HG02852 (cell line): ENCODE measurements at regions not wholly inside any gene's neighbourhood (a gene's known extent, or its start where the extent isn't known, plus 50 kb on each side); places are given as distances from the start of the nearest gene placed in this dataset.

Source experiments
- ATAC-seq: cut with Tn5 transposase; IDR thresholded peaks from one replicate; pipeline ENCODE4 v1.9.1; 2021; ENCODE audit warnings: mild to moderate bottlenecking, moderate library complexity; ENCODE audit not compliant: unreplicated experiment

DNA sequence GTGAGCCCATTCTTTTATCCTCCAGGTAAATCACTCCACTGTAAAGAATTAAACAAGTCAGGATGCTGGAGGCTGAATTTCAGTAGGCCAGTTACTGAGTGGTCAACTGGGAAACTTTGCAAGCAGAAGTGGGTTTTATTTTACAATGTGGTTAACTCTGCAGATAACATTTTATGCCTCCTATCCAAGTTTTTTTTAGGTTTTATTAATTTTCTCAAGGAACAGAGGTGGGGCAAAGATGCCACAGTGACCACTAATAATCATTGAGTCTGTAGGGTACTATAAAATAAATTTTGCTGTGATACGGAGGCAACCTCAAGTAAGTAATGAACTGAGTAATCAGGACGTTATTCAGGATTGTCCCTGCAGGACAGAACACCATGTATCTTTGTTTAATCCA, 599.9 kb downstream of the METTL15 start:
- no peak for ATAC-seq

DNA sequence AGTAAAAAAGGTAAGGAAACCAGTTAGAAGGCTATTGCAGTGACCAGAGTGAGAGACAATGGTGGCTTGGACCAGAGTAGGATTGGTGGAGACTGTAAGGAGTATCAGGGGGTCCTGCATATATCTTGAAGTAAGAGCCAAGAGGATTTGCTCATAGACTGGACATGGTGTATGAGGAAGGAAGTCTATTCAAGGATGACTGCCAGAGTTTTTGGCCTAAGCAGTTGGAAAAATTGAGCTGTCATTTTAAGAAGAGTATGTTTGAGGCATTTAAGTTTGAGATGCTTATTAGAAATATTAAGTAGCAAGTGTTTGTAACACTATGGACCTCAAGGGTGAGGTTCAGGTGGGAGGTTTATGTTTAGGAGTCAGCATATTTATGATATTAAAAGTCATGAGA, 596.6 kb downstream of the METTL15 start:
- ATAC-seq = no peak

DNA sequence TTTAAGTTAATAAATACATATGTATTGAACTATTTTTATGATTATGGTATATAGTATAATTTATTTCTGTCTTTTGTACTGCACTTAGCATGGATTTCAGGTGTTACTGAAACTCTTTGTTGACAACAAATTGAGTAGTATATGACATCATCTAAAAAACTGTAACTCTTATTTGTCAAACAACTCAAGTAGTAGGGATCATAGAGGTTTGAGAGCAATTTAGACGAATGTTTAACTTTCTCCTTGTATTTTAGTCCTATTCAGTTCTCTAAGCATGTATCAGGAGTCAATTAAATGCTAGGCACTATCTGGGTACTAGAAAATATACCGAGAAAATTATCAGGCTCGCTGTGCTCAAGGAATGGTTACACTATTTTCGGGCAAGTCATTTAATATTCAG, 595.2 kb downstream of the METTL15 start:
- no peak for ATAC-seq

DNA sequence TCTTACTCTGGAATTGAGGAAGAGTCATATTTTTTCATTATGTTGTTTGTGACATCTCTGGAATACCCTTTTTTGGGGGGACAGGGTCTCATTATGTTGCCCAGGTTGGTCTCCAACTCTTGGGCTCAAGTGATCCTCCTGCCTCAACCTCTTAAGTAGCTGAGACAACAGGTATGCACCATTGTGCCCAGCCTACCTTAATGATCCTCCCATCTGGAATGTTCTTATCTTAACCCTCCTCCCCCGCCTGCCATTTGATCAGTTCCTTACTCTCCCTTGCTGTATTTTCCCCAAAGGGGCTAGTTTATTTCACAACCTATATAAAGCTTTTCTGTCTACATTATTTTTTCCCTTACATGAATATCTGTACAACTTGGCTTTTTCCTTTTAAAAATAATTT, 594.7 kb downstream of the METTL15 start:
- ATAC-seq = no peak

DNA sequence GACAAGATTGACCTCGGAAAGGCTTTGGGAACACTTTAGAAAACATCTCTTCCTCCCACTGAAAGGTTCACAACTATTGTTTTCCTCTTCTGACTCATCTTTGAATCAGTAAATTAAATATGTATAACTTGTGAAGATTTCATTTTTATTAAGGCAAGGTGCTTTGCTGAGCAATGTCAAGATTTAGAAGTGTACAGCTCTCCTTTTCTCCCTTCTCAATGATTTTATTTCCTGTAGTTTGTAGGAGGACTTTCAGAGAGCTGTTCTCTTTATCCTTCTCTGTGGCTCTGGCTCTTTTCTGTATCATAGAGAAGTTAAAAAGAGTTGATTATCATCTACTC, 594.2 kb downstream of the METTL15 start:
- no peak for ATAC-seq

DNA sequence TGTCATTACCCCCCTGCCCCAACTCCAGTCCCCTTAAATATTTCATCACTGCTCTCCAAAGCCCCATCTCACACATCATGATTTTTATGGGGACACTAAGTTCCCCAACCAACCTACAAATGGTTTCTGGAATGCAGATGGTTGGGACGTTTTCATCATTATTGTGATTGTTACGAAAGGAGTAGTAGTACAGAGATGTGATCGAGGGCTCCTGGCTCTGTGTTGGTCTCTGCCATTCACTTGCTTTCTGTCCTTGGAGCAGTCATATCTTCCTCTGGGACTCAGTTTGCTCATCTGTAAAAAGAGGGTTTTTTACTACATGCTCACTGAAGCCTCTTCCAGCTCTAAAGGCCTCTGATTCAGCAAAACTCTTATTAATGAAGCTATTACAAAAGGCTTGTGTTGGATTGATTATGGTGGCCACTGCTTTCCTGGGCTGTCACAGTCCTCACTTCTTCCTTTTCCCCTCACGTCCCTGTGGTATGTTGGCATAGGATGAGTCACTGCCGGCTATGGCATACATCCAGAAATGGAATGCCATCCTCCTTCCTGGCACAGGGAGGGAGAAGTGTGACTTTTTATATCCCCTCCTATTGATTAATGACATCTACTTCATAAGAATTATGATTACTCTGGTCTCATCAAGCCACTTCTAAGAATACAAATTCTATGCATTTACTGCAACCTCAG, 593.7 kb downstream of the METTL15 start:
- no peak for ATAC-seq

DNA sequence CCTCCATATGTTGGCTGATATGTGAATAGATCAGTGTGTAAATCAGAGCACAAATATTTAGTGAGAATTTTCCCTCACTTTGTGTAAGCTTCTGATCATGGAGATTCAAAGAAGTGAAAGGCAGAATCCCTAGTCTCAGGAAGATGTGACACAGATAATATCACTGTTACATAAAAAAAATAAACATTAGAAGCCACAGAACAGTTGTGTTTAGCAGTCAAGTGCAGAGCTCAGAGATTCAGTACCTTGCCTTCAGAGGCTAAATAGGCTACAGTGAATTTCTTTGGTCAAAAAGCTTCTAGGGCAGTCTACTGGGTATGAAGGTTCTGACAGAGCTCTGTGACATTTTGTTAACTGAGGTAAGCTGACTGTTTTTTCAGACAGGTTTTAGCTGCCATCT, 591.5 kb downstream of the METTL15 start:
- no peak for ATAC-seq

DNA sequence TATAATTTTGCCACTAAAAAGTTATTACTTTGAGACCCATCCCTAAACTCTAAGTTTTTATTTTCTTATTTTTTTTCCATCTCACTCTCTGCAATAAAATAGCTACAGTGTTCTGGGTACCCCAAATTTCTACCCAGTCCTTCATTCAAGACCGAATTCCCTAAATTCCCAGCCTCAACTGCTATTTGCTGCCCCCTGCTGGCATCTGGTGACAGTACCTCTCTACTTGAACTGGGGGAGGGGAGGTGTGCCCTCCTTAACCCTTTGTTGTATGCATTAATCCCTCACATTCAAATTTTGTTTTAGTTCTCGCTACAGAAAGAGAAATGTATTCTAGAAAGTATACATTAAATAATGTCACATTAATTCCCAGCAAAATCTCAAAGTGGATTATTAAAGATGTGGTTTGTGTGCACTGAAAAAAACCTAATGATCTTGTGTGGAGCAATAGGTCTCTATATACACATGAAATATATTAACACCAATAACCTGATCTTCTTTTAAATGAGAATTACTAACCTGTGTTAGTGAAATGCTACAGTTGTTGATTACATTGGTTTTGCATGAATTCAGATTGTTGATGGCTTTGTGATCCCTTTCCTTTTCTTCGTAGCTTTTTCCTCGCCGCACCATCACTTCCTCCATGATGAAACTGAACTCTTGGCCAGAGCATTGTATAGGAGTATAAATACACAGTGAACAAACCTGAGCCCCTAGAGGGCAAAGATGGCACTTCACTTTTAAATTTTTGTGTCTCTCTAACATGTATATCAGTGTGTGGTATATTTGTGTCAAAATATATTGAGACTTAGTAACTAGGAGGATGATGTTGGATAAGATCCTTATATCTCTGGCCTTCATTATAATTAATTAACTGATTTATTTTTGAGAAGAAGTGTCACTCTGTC, 590.0 kb downstream of the METTL15 start:
- ATAC-seq = peak; percentile 62

DNA sequence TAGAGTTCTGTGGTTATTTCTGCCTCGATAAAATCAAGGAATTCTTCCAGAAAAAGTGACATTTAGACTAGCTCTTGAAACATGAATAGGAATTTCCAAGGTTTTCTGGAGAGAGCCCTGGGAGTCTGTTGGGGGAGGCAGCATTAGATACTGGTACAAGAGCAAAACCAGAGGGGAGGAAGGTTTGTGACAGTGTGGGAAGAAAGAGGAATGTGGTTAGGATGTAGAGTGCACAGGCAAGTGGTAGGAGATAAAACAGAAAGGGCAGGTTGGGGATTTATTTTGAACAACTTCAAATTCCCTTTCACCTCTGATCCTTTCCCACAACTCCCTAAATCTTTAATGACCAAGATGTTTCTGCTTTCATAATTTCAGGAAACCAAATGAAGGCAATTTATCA, 588.4 kb downstream of the METTL15 start:
- no peak for ATAC-seq

DNA sequence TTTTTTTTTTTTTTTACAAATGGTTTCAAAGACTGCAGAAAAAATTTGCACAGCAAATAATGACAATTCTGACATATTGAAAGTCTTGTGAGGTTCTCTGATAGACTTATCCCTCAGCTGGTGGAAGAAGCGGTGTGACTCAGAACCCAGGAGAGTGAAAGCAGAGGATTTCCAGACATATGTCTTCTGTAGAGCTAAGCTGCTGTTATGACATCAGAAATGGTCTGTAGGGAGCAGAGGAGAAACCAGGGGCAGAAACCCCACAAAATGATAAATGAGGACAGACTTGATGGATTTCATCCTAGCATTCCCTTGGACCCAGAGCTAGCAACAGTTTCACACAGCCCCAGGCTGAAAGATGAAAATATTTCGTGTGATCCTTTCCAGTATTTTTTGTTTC, 582.6 kb downstream of the METTL15 start:
- ATAC-seq = no peak

DNA sequence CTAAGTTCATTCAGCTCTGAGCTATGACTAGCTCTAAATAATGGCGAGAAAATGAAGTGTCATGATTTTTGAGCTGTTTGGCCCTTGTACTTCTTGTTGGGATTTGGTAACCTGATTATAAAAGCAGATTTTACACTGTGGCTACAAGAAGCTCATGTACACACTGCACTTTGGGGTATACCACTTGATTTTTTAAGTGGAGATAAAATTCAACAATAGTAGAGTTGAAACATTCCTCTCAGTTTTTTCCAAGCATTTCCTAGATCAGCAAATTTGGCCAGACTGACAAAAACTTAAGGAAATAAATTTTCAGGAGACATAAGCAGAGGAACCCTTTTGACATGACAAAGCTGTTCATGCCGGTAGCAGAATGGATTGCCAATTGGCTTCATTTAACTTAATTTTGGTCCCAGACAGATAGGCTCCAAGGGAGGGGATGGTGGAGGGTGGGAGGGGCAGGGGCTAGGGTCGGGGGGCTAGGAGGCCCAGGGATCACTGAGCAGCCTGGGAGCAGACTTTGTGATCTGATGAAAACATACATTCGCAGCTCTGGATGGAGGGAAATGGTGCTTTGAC, 575.9 kb downstream of the METTL15 start:
- no peak for ATAC-seq

DNA sequence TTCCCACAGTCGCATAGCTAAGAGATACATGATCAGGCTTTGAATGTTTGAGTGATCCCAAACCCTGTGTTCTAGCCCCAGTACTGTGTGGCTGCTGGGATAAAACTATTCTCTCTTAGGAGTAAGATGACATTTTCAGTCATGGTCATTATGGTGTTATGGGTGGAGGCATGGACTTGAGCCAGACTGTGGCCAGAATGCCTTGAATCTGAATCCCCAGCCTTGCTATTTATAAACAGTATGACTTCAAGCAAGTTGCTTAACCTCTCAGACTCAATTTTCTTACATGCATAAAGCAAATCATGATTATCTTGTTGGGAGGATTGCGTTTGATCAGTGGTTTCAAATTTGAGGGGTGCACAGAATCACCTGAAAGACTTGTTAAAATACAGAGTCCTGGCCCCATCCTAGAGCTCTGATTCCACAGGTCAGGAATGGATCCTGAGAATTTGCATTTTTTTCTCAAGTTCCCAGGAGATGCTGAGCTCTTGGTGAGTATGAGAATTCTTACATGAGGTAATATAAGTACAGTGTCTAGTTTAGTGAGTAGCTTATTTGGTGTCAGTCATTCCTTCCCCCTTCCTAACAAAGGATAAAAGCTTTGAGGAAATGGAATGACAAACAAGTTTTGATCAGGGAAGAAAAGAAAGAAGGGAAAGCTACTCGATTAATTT, 571.7 kb downstream of the METTL15 start:
- no peak for ATAC-seq

DNA sequence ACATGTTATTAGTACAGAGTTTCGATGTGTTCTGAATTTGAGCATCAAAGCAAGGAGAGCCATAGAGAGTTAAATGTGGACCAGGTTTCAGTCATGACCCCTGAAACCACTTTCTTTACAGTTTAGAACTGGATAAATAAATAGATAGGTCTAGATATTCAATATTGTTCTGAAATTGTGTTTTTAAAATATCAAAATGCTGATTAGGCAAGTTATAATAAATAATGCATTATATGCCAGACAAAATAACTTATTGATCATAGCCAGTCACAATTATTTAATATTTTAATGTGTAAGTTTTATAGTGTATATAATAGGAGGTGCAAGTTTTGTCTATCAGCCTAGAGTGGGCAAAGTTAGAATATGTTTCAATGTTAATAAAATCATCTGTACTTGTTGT, 569.5 kb downstream of the METTL15 start:
- no peak for ATAC-seq

DNA sequence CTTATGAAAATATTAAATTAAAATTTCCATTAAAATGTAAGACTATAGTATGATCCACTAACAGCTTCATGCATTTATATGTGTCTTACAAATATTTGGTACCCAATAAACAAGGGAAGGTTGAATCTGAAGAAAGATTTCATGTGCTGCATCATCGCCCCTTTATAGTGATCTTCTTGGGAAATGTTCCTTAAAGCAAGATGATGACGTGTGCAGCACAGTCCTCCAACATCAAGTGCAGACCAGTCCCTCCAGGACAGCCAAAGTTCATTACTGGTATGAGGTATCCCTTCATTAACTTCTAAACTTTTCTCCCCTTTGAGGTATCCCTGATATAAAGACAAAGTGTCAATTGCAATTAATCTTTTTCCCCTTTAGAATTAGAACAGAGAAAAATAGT, 567.0 kb downstream of the METTL15 start:
- no peak for ATAC-seq

DNA sequence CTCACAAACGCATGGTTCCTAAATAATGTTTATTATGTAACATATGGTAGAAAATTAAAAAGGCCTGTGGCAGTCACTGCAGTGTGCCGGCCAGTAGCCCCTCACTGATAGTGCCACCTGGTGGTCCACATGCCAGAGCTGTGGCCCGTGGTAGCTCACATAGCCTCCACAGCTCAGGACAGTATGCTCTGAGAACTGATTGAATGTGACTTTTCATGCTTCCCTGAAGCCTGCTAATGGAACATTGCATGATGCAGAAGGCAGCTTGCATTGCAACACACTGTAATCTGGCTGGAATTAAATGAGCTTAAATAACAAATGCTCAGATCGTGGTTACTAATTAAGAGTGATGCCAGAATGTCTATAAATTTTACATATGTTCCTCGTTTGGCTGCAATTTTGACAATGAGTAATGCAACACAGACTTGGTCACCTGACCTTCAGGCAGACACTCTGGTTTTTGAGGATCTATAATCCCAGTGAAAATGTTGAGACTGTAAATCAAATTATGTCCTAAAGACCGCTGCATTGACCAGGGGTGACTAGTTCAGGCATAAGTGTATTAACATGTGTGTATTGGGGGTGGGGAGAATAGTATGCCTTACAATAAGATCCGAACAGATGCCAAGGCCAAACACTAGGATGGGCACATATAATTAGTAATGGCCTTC, 566.4 kb downstream of the METTL15 start:
- ATAC-seq = no peak

DNA sequence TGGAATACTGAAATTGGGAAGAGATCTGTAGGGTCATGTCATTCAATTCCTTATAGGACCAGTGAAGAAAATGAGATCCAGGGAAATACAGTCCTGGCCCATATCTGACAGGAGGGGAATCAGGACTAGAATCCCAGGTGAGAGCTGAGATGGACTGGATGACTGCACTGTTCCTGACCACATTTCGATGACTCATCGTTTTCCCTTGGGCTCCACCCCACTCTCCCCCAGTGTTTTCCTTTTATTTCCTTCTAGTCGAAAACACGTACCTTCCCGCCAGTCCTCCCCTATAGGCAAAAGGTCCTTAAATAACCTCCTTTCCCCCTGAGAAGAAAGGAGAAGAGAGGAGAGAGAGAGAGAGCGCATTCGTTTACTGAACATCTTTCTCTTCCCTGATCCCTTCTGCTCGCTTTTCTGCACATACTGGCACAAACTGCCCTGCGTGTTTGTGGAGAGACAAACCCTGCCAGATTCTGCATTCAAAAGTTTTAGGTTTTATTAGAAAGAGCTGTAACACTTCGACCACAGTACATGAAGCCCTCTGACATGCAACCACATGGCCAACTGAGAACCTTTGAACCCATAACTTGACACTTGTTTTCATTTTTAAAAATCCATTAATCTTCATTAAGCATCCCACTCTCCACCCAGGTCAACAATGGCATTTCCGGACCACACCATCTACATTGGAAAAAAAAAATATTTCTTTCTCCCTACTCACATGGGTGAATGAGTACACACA, 565.7 kb downstream of the METTL15 start:
- no peak for ATAC-seq

DNA sequence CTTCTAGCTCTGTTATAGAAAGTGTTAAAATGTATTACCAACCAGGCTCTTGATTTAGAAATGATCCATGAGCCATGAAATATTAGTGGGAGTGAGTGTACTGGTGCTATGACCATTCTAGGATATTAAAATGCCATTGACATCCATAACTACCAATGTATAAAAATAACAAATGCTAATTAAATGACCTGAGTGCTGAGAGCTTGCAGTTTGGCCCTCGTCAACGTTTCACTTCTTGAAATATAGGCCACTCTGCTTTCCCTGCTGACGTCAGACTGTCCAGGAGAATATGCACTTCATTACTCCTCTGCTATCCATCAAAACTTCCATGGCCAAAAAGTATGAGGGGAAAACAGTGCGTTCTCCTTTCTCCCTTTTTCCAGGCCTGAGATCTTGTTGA, 563.1 kb downstream of the METTL15 start:
- ATAC-seq = no peak

DNA sequence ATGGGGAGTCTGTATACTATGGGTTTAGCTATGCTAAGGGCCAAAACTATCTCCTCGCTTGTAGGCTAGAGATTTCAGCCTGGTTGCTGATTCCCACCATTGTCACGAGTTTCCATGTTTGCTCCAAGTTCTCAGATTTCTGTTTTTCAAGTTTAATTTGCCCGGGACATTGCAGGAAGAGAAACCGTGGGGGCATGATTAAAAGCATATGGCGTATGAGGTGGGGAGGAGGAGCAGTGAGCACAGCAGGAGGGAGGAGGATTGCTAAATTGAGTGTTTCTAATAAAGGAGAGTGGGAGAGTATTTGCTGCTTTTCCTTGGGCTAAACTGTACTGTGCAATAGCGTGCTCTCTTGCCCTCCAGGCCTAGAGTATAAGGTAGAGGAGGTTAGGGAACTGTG, 558.4 kb downstream of the METTL15 start:
- ATAC-seq = no peak

DNA sequence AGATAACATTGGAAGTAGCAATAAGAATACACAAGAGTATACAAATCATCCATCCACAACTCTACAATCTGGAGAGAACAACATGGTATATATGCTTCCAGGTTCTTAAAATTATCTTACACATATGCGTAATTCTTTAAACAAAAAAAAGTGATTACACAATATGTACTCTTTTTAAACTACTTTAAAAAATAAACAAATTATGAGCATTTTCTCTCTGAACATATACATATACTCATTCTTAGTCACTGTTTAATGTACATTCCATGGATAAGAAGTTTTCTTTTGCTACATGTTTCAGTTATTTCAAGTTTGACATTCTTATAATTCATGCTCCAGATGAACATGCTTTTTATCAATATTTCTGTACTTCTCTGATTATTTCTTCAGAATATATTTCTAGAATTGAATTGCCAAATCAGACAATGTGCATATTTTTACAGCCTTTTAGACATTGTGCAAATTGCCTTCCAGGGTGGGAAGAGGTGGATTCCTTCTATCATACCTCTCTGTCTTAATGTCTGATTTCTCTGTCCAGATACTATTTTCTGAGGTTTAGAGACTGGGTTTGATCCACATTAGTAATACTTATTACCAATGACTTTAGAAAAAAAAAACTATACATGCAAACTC, 551.6 kb downstream of the METTL15 start:
- ATAC-seq = no peak
